ENCODE measurements at regions not wholly inside any gene's neighbourhood (a gene's known extent, or its start where the extent isn't known, plus 50 kb on each side); places are given as distances from the start of the nearest gene placed in this dataset.

DNA sequence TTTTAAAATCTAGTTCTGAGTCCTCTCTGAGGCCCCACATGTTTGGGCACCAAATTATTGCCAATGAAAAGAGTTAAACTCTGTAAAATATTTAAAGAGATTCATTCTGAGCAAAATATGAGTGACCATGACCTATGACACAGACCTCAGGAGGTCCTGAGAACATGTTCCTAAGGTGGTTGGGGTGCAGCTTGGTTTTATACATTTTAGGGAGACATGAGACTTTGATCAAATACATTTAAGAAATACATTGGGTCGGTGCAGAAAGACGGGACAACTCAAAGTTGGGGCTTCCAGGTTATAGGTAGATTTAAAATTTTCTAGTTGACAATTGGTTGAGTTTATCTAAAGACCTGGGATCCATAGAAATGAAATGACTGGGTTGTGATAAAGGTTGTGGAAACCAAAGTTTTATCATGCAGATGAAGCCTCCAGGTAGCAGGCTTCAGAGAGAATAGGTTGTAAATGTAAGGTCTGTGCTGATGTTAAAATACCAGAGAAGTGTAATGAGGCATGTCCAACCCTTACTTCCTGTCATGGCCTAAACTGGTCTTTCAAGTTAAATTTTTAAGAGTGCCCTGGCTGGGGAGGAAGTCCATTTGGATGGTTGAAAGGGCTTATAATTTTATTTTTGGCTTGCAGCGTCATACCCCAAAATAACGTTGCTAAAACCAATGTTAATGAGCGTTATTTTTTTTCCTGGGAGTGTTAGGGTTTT is 274.9 kb downstream of the NUF2 start:
- TF ChIP-seq POLR2AphosphoS5 (IDR thresholded peaks at IDR 0.05; ENCODE audit: borderline replicate concordance, low read depth, low read length) (no peak), EZH2 (IDR thresholded peaks at IDR 0.05) (no peak)
